GM19328 (cell line): ENCODE measurements at regions not wholly inside any gene's neighbourhood (a gene's known extent, or its start where the extent isn't known, plus 50 kb on each side); places are given as distances from the start of the nearest gene placed in this dataset.

Experiments
- ATAC-seq: cut with Tn5 transposase; IDR thresholded peaks from one replicate; pipeline ENCODE4 v1.9.1; 2021; ENCODE audit warnings: mild to moderate bottlenecking, moderate library complexity; ENCODE audit not compliant: unreplicated experiment

- ATAC-seq = no peak
Observed at GRCh38 chr6:54786154-54786553, 60.4 kb upstream of the FAM83B start.

GRCh38 chr6:54787825-54788224 lies 58.7 kb upstream of the FAM83B start:
- no peak for ATAC-seq
